Limb (tissue), 2 donors: ENCODE measurements at regions not wholly inside any gene's neighbourhood (a gene's known extent, or its start where the extent isn't known, plus 50 kb on each side); places are given as distances from the start of the nearest gene placed in this dataset.
"Not testable (repeated sequence)": the region's sequence is repeated elsewhere in the genome, so short reads cannot be mapped to it uniquely, and the experiment has no call there.

Experiments
- DNase-seq, 2 donors: peaks; one replicate each; pipeline ENCODE4 v3.0.0-alpha.2; 2016; ENCODE audit errors: extremely low spot score in 2 of 2

DNA sequence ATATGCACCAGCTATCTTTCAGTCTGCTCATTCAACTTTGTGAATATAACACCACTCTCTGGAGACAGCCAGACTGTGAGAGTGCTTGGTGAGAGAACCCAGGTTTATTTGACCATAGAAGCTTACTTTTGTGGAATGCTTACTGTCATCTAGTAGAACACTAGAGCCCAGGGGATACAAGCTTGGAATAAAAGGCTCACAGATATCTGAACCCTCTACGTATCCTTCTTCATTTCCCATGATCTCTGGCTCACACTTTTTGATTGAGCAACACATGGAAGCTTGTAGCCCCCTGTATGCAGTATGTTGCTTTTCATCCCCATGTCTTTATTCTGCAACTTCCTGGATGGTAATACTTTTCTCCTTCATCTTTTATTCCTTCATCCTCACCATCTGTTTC is 835.3 kb upstream of the CITED2 start:
- no peak for DNase-seq

DNA sequence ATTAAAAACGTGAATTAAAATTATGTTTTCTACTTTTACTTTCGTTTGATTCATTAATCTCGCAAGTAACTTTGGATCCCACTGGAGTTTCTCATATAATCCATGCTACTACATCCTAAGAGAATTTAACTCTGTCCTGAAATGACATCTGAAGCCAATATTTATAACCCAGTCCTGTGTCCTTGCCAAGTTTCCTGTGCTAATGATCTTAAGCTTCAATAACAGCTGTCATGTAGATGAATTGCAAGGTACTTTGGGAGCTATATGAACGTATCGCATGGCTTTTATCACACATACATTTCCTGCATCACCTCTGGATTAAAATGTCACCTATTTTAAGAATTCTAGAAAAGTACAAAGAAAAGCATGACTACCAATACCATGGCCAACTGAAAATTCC is 833.8 kb upstream of the CITED2 start:
- no peak for DNase-seq

- no peak for DNase-seq
Observed at GRCh38 chr6:140205795-140206593, 831.5 kb upstream of the CITED2 start.

DNA sequence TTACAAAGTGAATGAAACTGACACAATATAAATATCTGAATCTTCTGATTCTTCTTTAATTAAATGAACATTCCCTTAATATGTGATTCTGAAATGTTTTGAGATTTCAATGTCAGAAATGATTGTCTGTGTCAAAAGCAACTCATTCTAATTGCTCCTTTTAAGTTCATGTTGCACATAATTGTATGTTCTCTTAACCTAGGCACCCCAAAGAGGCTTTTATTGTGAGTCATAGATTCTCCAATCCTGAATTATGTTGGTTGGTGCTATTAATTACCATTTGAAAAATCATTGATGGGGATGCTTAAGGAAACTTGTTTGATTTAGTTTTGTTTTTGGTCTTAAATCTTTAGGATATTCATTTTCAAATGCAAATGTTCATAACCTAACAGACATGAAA is 829.7 kb upstream of the CITED2 start:
- DNase-seq = no peak

GRCh38 chr6:140203661-140204147 is 829.3 kb upstream of the CITED2 start:
- peak in 1 of 2 donors; percentile 43 for DNase-seq

DNA sequence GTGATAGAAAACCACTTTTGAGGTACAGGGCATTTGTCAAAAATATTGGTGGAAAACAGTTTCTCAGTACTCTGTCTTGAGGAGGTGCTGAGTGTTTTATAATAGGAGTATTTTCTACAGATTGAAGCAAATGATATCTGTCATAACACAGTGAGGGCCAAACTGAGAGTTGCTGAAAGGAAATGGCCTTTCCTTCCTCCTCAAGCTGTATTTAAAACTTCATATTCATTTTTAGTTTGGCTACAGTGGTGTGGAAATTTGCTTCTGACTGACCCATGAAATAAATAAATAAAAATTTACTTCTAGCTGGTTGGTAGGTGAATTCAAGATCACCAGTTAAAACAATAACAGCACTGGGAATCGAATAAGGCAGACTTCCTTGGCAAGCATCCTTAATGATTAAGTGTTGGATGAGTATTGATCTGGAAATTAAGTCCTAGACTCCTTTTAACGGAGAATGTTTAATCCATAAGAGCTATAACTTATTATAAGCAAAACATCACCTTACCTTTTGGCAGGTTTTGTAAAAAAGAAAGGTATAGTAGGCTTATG is 828.6 kb upstream of the CITED2 start:
- no peak for DNase-seq

- DNase-seq = no peak
Observed at GRCh38 chr6:140201787-140202458, 827.5 kb upstream of the CITED2 start.

DNA sequence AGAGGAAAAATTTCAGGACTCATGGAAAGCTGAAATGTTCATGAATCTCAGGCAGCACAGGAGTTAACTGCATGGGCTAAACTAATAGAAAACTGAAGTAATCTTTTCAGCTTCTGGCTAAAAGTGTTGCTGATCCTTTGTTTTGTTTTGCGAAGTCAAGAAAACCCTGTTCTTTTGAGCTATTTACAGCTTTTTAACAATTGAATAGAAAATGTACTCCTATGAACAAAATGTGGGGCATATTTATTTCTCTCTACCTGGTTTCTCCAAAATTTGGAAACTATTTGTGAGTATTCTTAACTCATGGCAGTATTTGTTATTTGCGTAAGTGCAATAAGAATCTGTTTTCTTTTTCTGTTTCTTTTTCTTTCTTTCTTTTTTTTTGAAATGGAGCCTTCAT is 818.8 kb upstream of the CITED2 start:
- DNase-seq = no peak

- DNase-seq = no peak
Observed at GRCh38 chr6:140192018-140192417, 817.6 kb upstream of the CITED2 start.

DNA sequence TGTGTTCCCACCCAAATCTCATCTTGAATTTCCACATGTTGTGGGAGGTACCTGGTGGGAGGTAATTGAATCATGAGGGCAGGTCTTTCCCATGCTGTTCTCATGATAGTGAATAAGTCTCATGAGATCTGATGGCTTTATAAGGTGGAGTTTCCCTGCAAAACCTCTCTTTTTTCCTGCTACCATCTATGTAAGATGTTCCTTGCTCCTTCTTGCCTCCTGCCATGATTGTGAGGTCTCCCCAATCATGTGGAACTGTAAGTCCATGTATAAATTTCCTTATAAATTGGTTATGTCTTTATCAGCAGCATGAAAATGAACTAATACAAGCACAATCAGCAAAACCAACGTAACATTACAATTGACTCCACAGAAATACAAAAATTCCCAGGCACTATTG is 814.8 kb upstream of the CITED2 start:
- DNase-seq = not testable (repeated sequence)

DNA sequence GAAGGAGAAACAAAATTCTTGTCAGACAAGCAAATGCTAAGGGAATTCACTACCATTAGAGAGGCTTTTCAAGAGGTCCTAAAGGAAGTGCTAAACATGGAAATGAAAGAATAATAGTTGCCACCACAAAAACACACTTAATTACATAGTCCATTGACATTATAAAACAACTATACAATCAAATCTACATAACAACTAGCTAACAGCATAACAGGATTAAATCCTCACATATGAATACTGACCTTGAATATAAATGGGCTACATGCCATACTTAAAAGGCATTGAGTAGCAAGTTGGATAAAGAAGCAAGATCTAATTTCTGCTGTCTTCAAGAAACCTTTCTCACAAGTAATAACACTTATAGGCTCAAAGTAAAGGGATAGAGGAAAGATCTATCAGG is 811.5 kb upstream of the CITED2 start:
- no peak for DNase-seq

GRCh38 chr6:140183881-140184280 is 809.4 kb upstream of the CITED2 start:
- DNase-seq = no peak

- no peak for DNase-seq
Observed at GRCh38 chr6:140182821-140183220, 808.4 kb upstream of the CITED2 start.

DNA sequence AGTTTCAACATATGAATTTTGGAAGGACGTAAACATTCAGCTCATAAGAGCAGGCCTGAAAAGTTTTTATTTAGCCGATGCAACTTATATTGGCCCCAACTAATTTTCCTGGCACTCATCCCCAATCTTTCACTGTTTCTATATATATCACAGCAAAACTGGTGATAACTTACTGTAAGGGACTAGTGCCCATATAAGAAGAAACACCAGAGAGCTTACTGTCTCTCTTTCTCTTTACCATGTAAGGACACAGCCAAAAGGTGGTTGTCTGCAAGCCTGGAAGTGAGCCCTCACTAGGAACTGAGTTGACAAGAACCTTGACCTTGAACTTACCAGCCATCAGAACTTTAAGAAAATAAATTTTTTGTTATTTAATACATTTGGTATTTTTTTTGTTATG is 807.4 kb upstream of the CITED2 start:
- DNase-seq = no peak

GRCh38 chr6:140180306-140180705 is 805.9 kb upstream of the CITED2 start:
- no peak for DNase-seq

- DNase-seq = no peak
Observed at GRCh38 chr6:140178935-140179334, 804.5 kb upstream of the CITED2 start.

DNA sequence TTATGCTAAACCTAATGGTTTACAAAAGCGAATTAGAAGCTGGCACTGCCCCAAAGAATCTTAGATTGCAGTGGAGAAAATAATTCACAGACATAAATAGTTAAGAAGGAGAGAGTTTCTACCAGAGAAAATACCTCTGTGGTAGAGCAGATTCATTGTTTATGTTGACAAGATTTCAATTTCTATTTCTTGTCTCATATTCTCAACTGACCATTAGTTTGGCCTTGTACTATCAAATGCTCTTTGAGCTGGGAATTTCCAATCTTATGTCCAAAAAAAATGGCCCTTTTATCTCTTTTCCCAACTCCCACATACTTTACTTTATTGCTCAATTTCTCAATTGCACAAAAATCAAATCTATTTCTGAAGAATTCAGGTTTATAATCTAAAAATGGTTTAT is 804.1 kb upstream of the CITED2 start:
- no peak for DNase-seq

DNA sequence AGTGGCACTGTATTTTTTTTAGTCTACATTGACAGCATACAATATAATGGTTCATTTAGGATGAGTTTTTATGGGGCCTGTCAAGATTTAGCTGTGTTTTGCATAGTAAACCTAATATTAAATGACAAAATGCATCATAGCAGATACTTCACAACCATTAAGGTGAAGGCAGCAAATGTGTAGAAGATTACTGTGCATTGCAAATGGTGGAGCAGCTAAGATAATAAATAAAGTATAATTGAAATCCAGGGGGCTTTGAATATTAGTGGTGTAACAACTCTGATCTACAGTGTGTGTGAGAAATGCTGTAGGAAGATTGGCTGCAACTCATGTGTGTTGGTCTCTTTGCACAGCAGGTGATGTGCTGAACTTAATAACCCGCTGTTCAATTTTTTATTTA is 801.9 kb upstream of the CITED2 start:
- no peak for DNase-seq

- no peak for DNase-seq
Observed at GRCh38 chr6:140175486-140175885, 801.0 kb upstream of the CITED2 start.

- no peak for DNase-seq
Observed at GRCh38 chr6:140174524-140174923, 800.1 kb upstream of the CITED2 start.

DNA sequence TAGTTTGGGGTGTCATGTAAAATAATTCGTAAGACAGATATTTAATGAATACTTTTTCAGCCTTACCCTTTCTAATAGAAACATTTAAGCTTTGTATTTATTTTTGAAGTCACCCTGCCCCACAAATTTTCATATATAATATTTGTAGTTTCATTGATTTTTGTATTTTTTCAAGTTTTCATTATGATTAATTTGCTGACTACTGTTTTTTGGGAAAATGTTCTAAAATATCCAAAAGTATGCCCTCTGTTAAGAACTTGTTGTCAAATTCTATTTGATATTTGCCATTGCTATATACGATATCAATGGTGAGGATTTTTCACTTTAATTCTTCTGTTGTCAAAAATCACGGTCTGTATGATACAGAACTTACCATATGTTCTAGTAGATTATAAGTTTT is 793.9 kb upstream of the CITED2 start:
- no peak for DNase-seq

- DNase-seq = no peak
Observed at GRCh38 chr6:140160909-140161308, 786.5 kb upstream of the CITED2 start.

- DNase-seq = no peak
Observed at GRCh38 chr6:140160494-140160893, 786.0 kb upstream of the CITED2 start.
